Neutrophil (primary cell): ENCODE measurements at regions not wholly inside any gene's neighbourhood (a gene's known extent, or its start where the extent isn't known, plus 50 kb on each side); places are given as distances from the start of the nearest gene placed in this dataset.

Experiments used
- H3K27ac ChIP-seq: fragments of 200-600 bp; sonication (generic); 2 replicates; pipeline ENCODE4 v1.5.1; 2016; ENCODE audit warnings: mild to moderate bottlenecking, moderate library complexity
- H3K27me3 ChIP-seq: fragments of 200-600 bp; sonication (generic); 2 replicates; pipeline ENCODE4 v1.6.0; 2016; ENCODE audit warnings: mild to moderate bottlenecking
- H3K36me3 ChIP-seq: fragments of 200-600 bp; sonication (generic); 2 replicates; pipeline ENCODE4 v1.5.1; 2017
- H3K4me1 ChIP-seq, 2 experiments: fragments of 200-600 bp in 1 of 2; sonication (generic) in 1 of 2; 1 replicate in 1 of 2; 2 replicates in 1 of 2; pipeline versions ENCODE4 v1.5.1 to v1.6.1; 2013 to 2016; ENCODE audit warnings: low read depth in 1 of 2, low read length in 1 of 2, mild to moderate bottlenecking in 1 of 2, moderate library complexity in 1 of 2; ENCODE audit not compliant: control insufficient read depth in 1 of 2, insufficient read depth in 1 of 2
- H3K4me3 ChIP-seq, 2 experiments: fragments of 200-600 bp in 1 of 2; sonication (generic) in 1 of 2; 1 replicate in 1 of 2; 2 replicates in 1 of 2; pipeline ENCODE4 v1.5.1; 2013 to 2016; ENCODE audit warnings: low read depth in 1 of 2, low read length in 1 of 2, mild to moderate bottlenecking in 1 of 2, moderate library complexity in 1 of 2
- H3K9me3 ChIP-seq: fragments of 200-600 bp; sonication (generic); 2 replicates; pipeline ENCODE4 v1.5.1; 2016
- TF ChIP-seq, protein P1 (sequence below): fragments of 200-600 bp; sonication (generic); IDR thresholded peaks from 2 replicates; pipeline ENCODE4 v1.5.1; 2016; ENCODE audit warnings: antibody characterized with exemption

DNA sequence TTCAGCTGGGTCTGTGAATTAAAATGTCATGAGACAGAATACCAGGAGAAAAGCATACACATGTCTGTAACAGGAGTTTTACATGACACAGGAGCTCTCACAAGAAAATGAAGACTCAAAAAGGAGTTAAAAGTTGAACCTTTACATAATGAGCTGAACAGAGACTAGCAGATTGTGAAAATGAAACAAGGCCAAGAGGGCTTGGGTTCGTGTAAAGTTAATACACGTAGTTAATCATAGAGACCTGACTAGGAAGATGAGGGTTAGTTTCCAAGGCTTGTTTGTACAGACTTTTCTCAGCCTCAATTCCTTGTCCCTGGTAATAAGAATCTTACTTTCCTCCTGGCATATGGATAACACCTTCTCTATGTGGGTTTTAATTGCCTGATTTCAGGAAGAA lies 1294.0 kb downstream of the MAT2B start:
- Histone ChIP-seq H3K9me3 (no peaks in the 10 kb centered on the region), H3K4me3 (no peak overlapping the region), H3K27me3 (no peaks in the 10 kb centered on the region), H3K27ac (no peak overlapping the region), H3K4me1 (no peaks in the 10 kb centered on the region), H3K36me3 (no peaks in the 10 kb centered on the region)
- TF ChIP-seq, protein P1, sequence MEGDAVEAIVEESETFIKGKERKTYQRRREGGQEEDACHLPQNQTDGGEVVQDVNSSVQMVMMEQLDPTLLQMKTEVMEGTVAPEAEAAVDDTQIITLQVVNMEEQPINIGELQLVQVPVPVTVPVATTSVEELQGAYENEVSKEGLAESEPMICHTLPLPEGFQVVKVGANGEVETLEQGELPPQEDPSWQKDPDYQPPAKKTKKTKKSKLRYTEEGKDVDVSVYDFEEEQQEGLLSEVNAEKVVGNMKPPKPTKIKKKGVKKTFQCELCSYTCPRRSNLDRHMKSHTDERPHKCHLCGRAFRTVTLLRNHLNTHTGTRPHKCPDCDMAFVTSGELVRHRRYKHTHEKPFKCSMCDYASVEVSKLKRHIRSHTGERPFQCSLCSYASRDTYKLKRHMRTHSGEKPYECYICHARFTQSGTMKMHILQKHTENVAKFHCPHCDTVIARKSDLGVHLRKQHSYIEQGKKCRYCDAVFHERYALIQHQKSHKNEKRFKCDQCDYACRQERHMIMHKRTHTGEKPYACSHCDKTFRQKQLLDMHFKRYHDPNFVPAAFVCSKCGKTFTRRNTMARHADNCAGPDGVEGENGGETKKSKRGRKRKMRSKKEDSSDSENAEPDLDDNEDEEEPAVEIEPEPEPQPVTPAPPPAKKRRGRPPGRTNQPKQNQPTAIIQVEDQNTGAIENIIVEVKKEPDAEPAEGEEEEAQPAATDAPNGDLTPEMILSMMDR = no peak

DNA sequence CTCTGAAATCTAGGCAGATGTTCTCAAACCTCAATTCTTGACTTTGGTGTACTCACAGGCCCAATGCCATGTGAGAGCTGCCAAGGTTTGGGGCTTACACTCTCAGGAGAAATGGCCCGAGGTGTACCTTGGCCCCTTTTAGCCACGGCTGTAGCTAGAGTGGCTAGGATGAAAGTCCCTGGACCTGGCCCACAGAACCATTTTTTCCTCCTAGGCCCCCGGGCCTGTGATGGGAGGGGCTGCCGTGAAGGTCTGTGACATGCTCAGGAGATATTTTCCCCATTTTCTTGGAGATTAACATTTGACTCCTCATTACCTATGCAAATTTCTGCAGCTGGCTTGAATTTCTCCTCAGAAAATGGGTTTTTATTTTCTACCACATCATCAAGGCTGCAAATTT lies 1296.5 kb downstream of the MAT2B start:
- no peak overlapping the region for H3K4me3 ChIP-seq

DNA sequence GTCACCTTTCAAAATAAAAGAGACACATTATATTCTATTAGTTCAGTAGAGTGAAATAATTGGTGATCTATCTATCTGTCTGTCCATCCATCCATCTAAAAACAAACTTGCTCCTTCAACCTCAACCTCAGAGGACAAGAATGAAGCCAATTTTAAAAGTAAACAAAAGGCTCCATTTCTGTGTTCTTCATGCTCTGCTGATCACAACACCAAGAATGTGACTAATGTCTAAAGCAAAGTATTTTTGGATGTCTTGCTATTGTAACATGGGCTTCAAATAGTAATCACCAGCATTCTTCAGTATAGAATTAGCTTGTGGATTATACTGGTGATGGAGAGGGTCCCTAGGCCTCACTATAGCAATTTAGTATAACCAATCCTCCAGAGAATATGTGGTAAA lies 1304.4 kb downstream of the MAT2B start:
- Histone ChIP-seq H3K36me3 (no peaks in the 10 kb centered on the region), H3K4me1 (no peaks in the 10 kb centered on the region), H3K27me3 (no peaks in the 10 kb centered on the region), H3K27ac (no peak overlapping the region), H3K4me3 (no peak overlapping the region), H3K9me3 (no peaks in the 10 kb centered on the region)
- TF ChIP-seq, protein P1 = no peak

More for the DNA sequence above, 1296.5 kb downstream of the MAT2B start:
- no peak overlapping the region for H3K27ac ChIP-seq
- TF ChIP-seq, protein P1 = no peak
- H3K36me3 ChIP-seq = no peaks in the 10 kb centered on the region
- no peaks in the 10 kb centered on the region for H3K9me3 ChIP-seq
- no peaks in the 10 kb centered on the region for H3K27me3 ChIP-seq
- no peaks in the 10 kb centered on the region for H3K4me1 ChIP-seq

DNA sequence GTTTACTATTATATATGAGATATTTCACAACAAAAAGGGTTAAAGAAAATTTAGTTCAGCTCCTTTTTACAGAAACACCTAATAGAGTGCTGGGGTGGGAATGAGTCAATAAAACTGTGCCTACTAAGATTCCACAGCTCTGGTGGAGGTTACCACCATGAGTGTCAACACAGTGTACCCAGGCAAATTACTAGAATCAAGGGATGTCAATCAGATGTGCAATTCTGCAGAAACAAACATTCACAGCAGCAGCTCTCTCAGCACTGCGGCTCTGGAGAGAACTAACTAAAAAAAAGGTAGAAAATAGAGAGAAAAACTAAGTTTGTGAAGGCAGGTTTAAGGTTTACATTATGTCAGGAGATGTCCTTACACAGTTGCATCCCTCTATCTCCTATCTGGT lies 1313.0 kb downstream of the MAT2B start:
- TF ChIP-seq, protein P1 = no peak
- no peaks in the 10 kb centered on the region for H3K36me3 ChIP-seq
- H3K27me3 ChIP-seq = no peaks in the 10 kb centered on the region
- H3K4me1 ChIP-seq = no peaks in the 10 kb centered on the region
- H3K4me3 ChIP-seq = no peak overlapping the region
- no peak overlapping the region for H3K27ac ChIP-seq
- H3K9me3 ChIP-seq = no peaks in the 10 kb centered on the region

DNA sequence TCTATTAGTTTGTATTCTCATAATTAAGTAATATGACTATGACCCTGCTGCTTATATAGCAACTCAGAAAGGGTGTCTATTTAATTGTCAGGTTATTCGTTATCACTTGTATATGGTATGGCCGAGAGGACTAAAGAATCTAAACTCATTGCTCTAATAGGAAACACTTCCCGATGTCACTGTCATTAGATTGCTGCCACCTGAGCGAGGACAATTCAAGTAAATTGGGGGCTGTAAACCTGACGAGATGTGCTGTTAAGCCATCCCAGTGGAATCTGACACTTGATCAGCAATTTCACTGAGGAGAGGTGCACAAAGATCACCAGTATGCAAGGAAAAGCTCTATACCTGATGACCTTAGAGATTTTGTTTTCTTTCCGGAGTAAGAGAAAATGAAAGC lies 1319.3 kb downstream of the MAT2B start:
- Histone ChIP-seq H3K36me3 (no peaks in the 10 kb centered on the region), H3K27me3 (no peaks in the 10 kb centered on the region), H3K4me1 (no peaks in the 10 kb centered on the region), H3K9me3 (no peaks in the 10 kb centered on the region), H3K4me3 (no peak overlapping the region), H3K27ac (no peak overlapping the region)
- TF ChIP-seq, protein P1 = no peak

DNA sequence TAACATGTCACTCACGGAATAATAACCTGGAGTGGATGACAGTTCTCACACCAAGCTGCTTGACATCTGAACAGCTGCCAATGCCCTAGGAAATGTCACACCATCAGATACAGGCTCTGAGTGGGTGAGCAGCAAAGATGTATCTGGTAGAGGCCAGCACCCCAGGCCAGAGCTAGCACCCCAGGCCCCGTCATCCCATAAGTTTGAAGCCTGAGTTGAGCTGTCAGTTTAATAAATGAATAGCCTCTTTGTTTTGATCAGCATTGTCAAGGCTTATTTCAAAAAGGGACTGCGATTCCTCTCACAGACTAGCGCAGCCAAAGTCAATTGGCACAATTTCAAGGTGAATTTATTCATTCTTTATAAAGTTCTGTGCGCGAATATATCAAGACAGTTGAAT lies 1327.1 kb downstream of the MAT2B start:
- TF ChIP-seq, protein P1 = no peak
- no peak overlapping the region for H3K4me3 ChIP-seq
- H3K27me3 ChIP-seq = no peaks in the 10 kb centered on the region
- no peak overlapping the region for H3K27ac ChIP-seq
- H3K36me3 ChIP-seq = no peaks in the 10 kb centered on the region
- no peaks in the 10 kb centered on the region for H3K9me3 ChIP-seq
- H3K4me1 ChIP-seq = no peaks in the 10 kb centered on the region
